ENCODE measurements at regions not wholly inside any gene's neighbourhood (a gene's known extent, or its start where the extent isn't known, plus 50 kb on each side); places are given as distances from the start of the nearest gene placed in this dataset.
"Not testable (repeated sequence)": the region's sequence is repeated elsewhere in the genome, so short reads cannot be mapped to it uniquely, and the experiment has no call there.

GRCh38 chr7:142500366-142500765 lies 242.5 kb upstream of the PRSS58 start:
- no peaks in the 10 kb centered on the region for H3K4me1 ChIP-seq
- no peaks in the 10 kb centered on the region for H3K36me3 ChIP-seq
- H3K27me3 ChIP-seq, result no peaks in the 10 kb centered on the region
- no peak overlapping the region for H3K4me3 ChIP-seq
- no peak for TF ChIP-seq CTCF (IDR thresholded peaks at IDR 0.05)
- no peak overlapping the region for H3K27ac ChIP-seq
- H3K9me3 ChIP-seq, result no peaks in the 10 kb centered on the region
- no peak for DNase-seq (ENCODE audit: low spot score)

GRCh38 chr7:142499635-142500034 lies 241.8 kb upstream of the PRSS58 start:
- Histone ChIP-seq H3K36me3 (no peaks in the 10 kb centered on the region), H3K27ac (no peak overlapping the region), H3K4me1 (no peaks in the 10 kb centered on the region), H3K9me3 (no peaks in the 10 kb centered on the region), H3K27me3 (no peaks in the 10 kb centered on the region), H3K4me3 (no peak overlapping the region)
- no peak for TF ChIP-seq CTCF (IDR thresholded peaks at IDR 0.05)
- DNase-seq (ENCODE audit: low spot score), result no peak

GRCh38 chr7:142498364-142498763 lies 240.5 kb upstream of the PRSS58 start:
- no peaks in the 10 kb centered on the region for H3K4me1 ChIP-seq
- no peak for DNase-seq (ENCODE audit: low spot score)
- H3K27ac ChIP-seq, result no peak overlapping the region
- no peak overlapping the region for H3K4me3 ChIP-seq
- no peaks in the 10 kb centered on the region for H3K9me3 ChIP-seq
- H3K36me3 ChIP-seq, result no peaks in the 10 kb centered on the region
- TF ChIP-seq CTCF (IDR thresholded peaks at IDR 0.05), result no peak
- no peaks in the 10 kb centered on the region for H3K27me3 ChIP-seq

GRCh38 chr7:142496545-142496991 lies 238.7 kb upstream of the PRSS58 start:
- H3K4me3 ChIP-seq, result no peak overlapping the region

GRCh38 chr7:142495879-142496278 lies 238.0 kb upstream of the PRSS58 start:
- not testable (repeated sequence) for H3K9me3 ChIP-seq; DNase-seq (ENCODE audit: low spot score); H3K4me1 ChIP-seq; H3K36me3 ChIP-seq; H3K27me3 ChIP-seq; H3K4me3 ChIP-seq; H3K27ac ChIP-seq

More at GRCh38 chr7:142496545-142496991, 238.7 kb upstream of the PRSS58 start:
- H3K27ac ChIP-seq, result no peak overlapping the region
- peak; percentile 25 to 72 for TF ChIP-seq CTCF (IDR thresholded peaks at IDR 0.05)
- H3K27me3 ChIP-seq, result no peaks in the 10 kb centered on the region
- no peak for DNase-seq (ENCODE audit: low spot score)
- no peaks in the 10 kb centered on the region for H3K36me3 ChIP-seq
- no peaks in the 10 kb centered on the region for H3K4me1 ChIP-seq
- no peaks in the 10 kb centered on the region for H3K9me3 ChIP-seq

- H3K36me3 ChIP-seq; DNase-seq (ENCODE audit: low spot score); H3K27ac ChIP-seq: not testable (repeated sequence)
These were observed 237.4 kb upstream of the PRSS58 start for GRCh38 chr7:142495301-142495700.

GRCh38 chr7:142494021-142494420 lies 236.2 kb upstream of the PRSS58 start:
- H3K27ac ChIP-seq, result no peak overlapping the region
- H3K27me3 ChIP-seq, result no peaks in the 10 kb centered on the region
- TF ChIP-seq CTCF (IDR thresholded peaks at IDR 0.05), result no peak
- H3K36me3 ChIP-seq, result no peaks in the 10 kb centered on the region
- DNase-seq (ENCODE audit: low spot score), result no peak
- no peaks in the 10 kb centered on the region for H3K4me1 ChIP-seq
- H3K9me3 ChIP-seq, result no peaks in the 10 kb centered on the region
- H3K4me3 ChIP-seq, result no peak overlapping the region

More at GRCh38 chr7:142495301-142495700, 237.4 kb upstream of the PRSS58 start:
- not testable (repeated sequence) for H3K4me1 ChIP-seq, H3K27me3 ChIP-seq, H3K9me3 ChIP-seq, H3K4me3 ChIP-seq

Measured in right atrium auricular region (tissue), 2 donors.